K562 (cell line): ENCODE measurements at regions not wholly inside any gene's neighbourhood (a gene's known extent, or its start where the extent isn't known, plus 50 kb on each side); places are given as distances from the start of the nearest gene placed in this dataset.
A peak's percentile ranks its signal among the peaks of the same experiment; 100 is the strongest.

ENCODE experiments used
- ATF7 ChIP-seq: fragments of 450-650 bp; IDR thresholded peaks from 2 replicates; pipeline ENCODE4 v1.7.1; 2014; ENCODE audit warnings: mild to moderate bottlenecking, moderate library complexity
- ELF1 ChIP-seq: fragments of 200-800 bp; sonication (Bioruptor generic); IDR thresholded peaks from 2 replicates; pipeline ENCODE4 v1.6.1; 2016; ENCODE audit warnings: missing genetic modification characterization, missing compliant biosample characterization
- ETV1 ChIP-seq: fragments of 450-650 bp; conservative IDR thresholded peaks from 2 replicates; pipeline ENCODE4 v1.6.1; 2016; ENCODE audit warnings: missing genetic modification characterization, control low read depth, low read depth, missing compliant biosample characterization
- ETV6 ChIP-seq, 3 experiments: fragments of 150-350 bp in 1 of 3; sonication (generic) in 1 of 3; formaldehyde crosslinking in 1 of 3; IDR thresholded peaks; 2 replicates each; pipeline versions ENCODE4 v1.6.1 to v1.8.0; 2014 to 2022; ENCODE audit warnings: borderline replicate concordance in 2 of 3, low read depth in 2 of 3, antibody characterized with exemption in 1 of 3, low read length in 1 of 3, mild to moderate bottlenecking in 1 of 3, missing genetic modification reagents in 1 of 3
- FOXO4 ChIP-seq: fragments of 450-650 bp; formaldehyde crosslinking; IDR thresholded peaks from 2 replicates; pipeline ENCODE4 v1.4.0; 2020; ENCODE audit warnings: mild to moderate bottlenecking, moderate library complexity
- HMG20A ChIP-seq: fragments of 450-650 bp; formaldehyde crosslinking; conservative IDR thresholded peaks from 2 replicates; pipeline ENCODE4 v1.4.0; 2020; ENCODE audit warnings: mild to moderate bottlenecking, mixed read lengths
- HMGXB4 ChIP-seq: sonication (generic); formaldehyde crosslinking; IDR thresholded peaks from 2 replicates; pipeline ENCODE4 v1.8.1; 2023; ENCODE audit warnings: mild to moderate bottlenecking, missing genetic modification reagents
- KDM1A ChIP-seq, 2 experiments: fragments of 450-650 bp; IDR thresholded peaks; 2 replicates each; pipeline ENCODE4 v1.6.1; 2016; ENCODE audit warnings: mild to moderate bottlenecking in 2 of 2
- KLF16 ChIP-seq: IDR thresholded peaks from 2 replicates; pipeline ENCODE4 v1.6.1; 2016; ENCODE audit warnings: antibody characterized with exemption
- LEF1 ChIP-seq: fragments of 450-650 bp; IDR thresholded peaks from 2 replicates; pipeline ENCODE4 v1.6.1; 2016; ENCODE audit warnings: mild to moderate bottlenecking
- MCM5 ChIP-seq: fragments of 450-650 bp; IDR thresholded peaks from 2 replicates; pipeline ENCODE4 v1.6.1; 2016; ENCODE audit warnings: low read depth
- MNT ChIP-seq, 2 experiments: fragments of 450-650 bp; conservative IDR thresholded peaks; 2 replicates each; pipeline ENCODE4 v1.6.1; 2017; ENCODE audit warnings: mild to moderate bottlenecking in 2 of 2, moderate library complexity in 2 of 2
- NCOA4 ChIP-seq: fragments of 450-650 bp; IDR thresholded peaks from 2 replicates; pipeline ENCODE4 v1.6.1; 2018; ENCODE audit warnings: mild to moderate bottlenecking; ENCODE audit not compliant: partially characterized antibody
- NFE2L1 ChIP-seq: fragments of 450-650 bp; IDR thresholded peaks from 2 replicates; pipeline ENCODE4 v1.6.1; 2016; ENCODE audit warnings: missing genetic modification characterization, low read depth, mild to moderate bottlenecking, missing compliant biosample characterization, moderate library complexity, borderline replicate concordance
- NFIC ChIP-seq: fragments of 450-650 bp; IDR thresholded peaks from 2 replicates; pipeline ENCODE4 v1.6.1; 2017; ENCODE audit warnings: mild to moderate bottlenecking, inconsistent platforms
- PCBP2 ChIP-seq: fragments of 200-400 bp; formaldehyde crosslinking; IDR thresholded peaks from 2 replicates; pipeline ENCODE4 v1.6.1; 2018; ENCODE audit warnings: low read length, low read depth, mild to moderate bottlenecking, moderate library complexity; ENCODE audit not compliant: poor library complexity, severe bottlenecking
- POLR2A ChIP-seq: fragments of 450-650 bp; conservative IDR thresholded peaks from 2 replicates; pipeline ENCODE4 v1.6.1; 2016
- RCOR1 ChIP-seq, 2 experiments: IDR thresholded peaks; 2 replicates each; pipeline ENCODE4 v1.6.1; 2012; ENCODE audit warnings: low read depth in 2 of 2, low read length in 2 of 2, borderline replicate concordance in 1 of 2, improper control_type of control experiment in 1 of 2
- SOX6 ChIP-seq: fragments of 450-650 bp; IDR thresholded peaks from 2 replicates; pipeline ENCODE4 v1.6.1; 2014; ENCODE audit warnings: mild to moderate bottlenecking
- SUPT5H ChIP-seq: fragments of 450-650 bp; IDR thresholded peaks from 2 replicates; pipeline ENCODE4 v1.6.1; 2016
- U2AF2 ChIP-seq: fragments of 200-400 bp; formaldehyde crosslinking; optimal IDR thresholded peaks from 2 replicates; pipeline ENCODE3; 2017; ENCODE audit warnings: low read depth, mild to moderate bottlenecking, low read length
- ZNF24 ChIP-seq: fragments of 450-650 bp; IDR thresholded peaks from 2 replicates; pipeline ENCODE4 v1.6.1; 2016
- ZNF3 ChIP-seq: fragments of 250-450 bp; sonication (Bioruptor Pico); IDR thresholded peaks from 2 replicates; pipeline ENCODE4 v1.5.0; 2021; ENCODE audit warnings: mild to moderate bottlenecking, moderate library complexity
- ZNF561 ChIP-seq: fragments of 450-650 bp; formaldehyde crosslinking; conservative IDR thresholded peaks from 2 replicates; pipeline ENCODE4 v1.4.0; 2020; ENCODE audit warnings: mild to moderate bottlenecking, moderate library complexity
- ZNF644 ChIP-seq: fragments of 200-800 bp; sonication (Bioruptor generic); IDR thresholded peaks from 2 replicates; pipeline ENCODE4 v1.6.1; 2016; ENCODE audit warnings: low read depth, missing genetic modification characterization, missing compliant biosample characterization

- no peak for TF ChIP-seq KDM1A (IDR thresholded peaks at IDR 0.05)
- no peak for TF ChIP-seq HMG20A (CRISPR knock-in tag)
- TF ChIP-seq NFIC = no peak
- TF ChIP-seq KLF16 = 0 out of 2 replicates have a peak, but pooled peaks have one; percentile 41
- no peak for TF ChIP-seq ETV1 (tag)
- no peak for TF ChIP-seq ZNF561 (CRISPR knock-in tag)
- TF ChIP-seq ATF7 = peak; percentile 61; the same call in 1 of the 2 replicates
- TF ChIP-seq PCBP2 = no peak
- TF ChIP-seq U2AF2 = no peak
- no peak for TF ChIP-seq MNT (conservative IDR thresholded peaks at IDR 0.05)
- no peak for TF ChIP-seq ETV6 (IDR thresholded peaks at IDR 0.05; ENCODE audit: borderline replicate concordance in 1 of 2, low read depth in 2 of 2, low read length in 1 of 2)
- no peak for TF ChIP-seq ETV6 (CRISPR knock-in tag; IDR thresholded peaks at IDR 0.05; ENCODE audit: borderline replicate concordance)
- TF ChIP-seq NCOA4 = no peak
- no peak for TF ChIP-seq POLR2A
- TF ChIP-seq NFE2L1 (tag) = no peak
- TF ChIP-seq LEF1 = no peak
- no peak for TF ChIP-seq MCM5
- TF ChIP-seq SOX6 = peak; percentile 69; the same call in 1 of the 2 replicates
- TF ChIP-seq HMGXB4 = no peak
- TF ChIP-seq RCOR1 (IDR thresholded peaks at IDR 0.05; ENCODE audit: borderline replicate concordance in 1 of 2, low read depth in 2 of 2, low read length in 2 of 2) = peak in 1 of 2 experiments; percentile 48; a peak in 1 of 4 replicates
- no peak for TF ChIP-seq ZNF3
- TF ChIP-seq ELF1 (tag) = no peak
- no peak for TF ChIP-seq FOXO4
- TF ChIP-seq SUPT5H = no peak
- TF ChIP-seq ZNF24 = peak; percentile 80; the same call in 1 of the 2 replicates
- TF ChIP-seq ZNF644 (tag) = no peak
These were observed 87.3 kb upstream of the TLK1 start (continued) for GRCh38 chr2:171247741-171248662.
